HepG2 (cell line): ENCODE measurements at regions not wholly inside any gene's neighbourhood (a gene's known extent, or its start where the extent isn't known, plus 50 kb on each side); places are given as distances from the start of the nearest gene placed in this dataset.

Experiments
- ATAC-seq: fragments of 200-7000 bp; cut with Tn5 transposase; 3 replicates; pipeline ENCODE4 v1.9.1; 2020; ENCODE audit warnings: mild to moderate bottlenecking, moderate library complexity
- BruUV-seq: library from RNA; stranded (reverse); fragments of 400-500 nt; replicated peaks from 2 replicates; lab custom pipeline; 2021; lab: Mats Ljungman, UMichigan
- CTCF ChIA-PET: fragments of 300-600 bp; formaldehyde crosslinking; extraction: SDS; loops from one replicate; lab custom pipeline; 2021; ENCODE audit warnings: low total read pairs, inconsistent platforms, low intra/inter-chr PET ratio; lab: Yijun Ruan, JAX
- POLR2A ChIA-PET: fragments of 350-600 bp; sonication (Branson Sonifier 250); formaldehyde crosslinking; loops from one replicate; lab custom pipeline; 2020; ENCODE audit warnings: antibody characterized with exemption, inconsistent platforms; lab: Yijun Ruan, JAX
- DNase-seq: peaks from one replicate; pipeline ENCODE4 v3.0.0-alpha.2; 2015; ENCODE audit warnings: low spot score
- FAIRE-seq: peaks from 3 replicates; lab custom pipeline; 2011; peaks lifted over from hg19 to GRCh38; lab: Jason Lieb, UNC
- H2AFZ ChIP-seq: one replicate; pipeline ENCODE4 v1.6.1; 2011; ENCODE audit warnings: low read length, inconsistent platforms
- H3K27ac ChIP-seq: fragments of 300-600 bp; 3 replicates; pipeline ENCODE4 v1.8.0; 2011; ENCODE audit warnings: mixed run types, mild to moderate bottlenecking, mixed read lengths, low read length, inconsistent platforms; ENCODE audit not compliant: insufficient read depth; ENCODE audit errors: extremely low read length
- H3K27me3 ChIP-seq, 2 experiments: fragments of 200-600 bp in 1 of 2; 2 replicates in 1 of 2; 3 replicates in 1 of 2; pipeline versions ENCODE4 v1.6.0 to v1.8.0; 2011; ENCODE audit warnings: low read length in 2 of 2, mild to moderate bottlenecking in 2 of 2, moderate library complexity in 2 of 2, inconsistent platforms in 1 of 2; ENCODE audit not compliant: insufficient read depth in 2 of 2, control insufficient read depth in 1 of 2
- H3K36me3 ChIP-seq, 2 experiments: fragments of 200-600 bp in 1 of 2; replicated peaks in 1 of 2; 2 replicates in 1 of 2; 3 replicates in 1 of 2; pipeline versions ENCODE4 v1.5.1 to v1.8.0; 2011; ENCODE audit warnings: low read length in 2 of 2, inconsistent platforms in 1 of 2; ENCODE audit not compliant: insufficient read depth in 2 of 2, control insufficient read depth in 1 of 2
- H3K4me1 ChIP-seq: 2 replicates; pipeline ENCODE4 v1.5.1; 2012; ENCODE audit warnings: low read length, inconsistent platforms; ENCODE audit not compliant: insufficient read depth
- H3K4me2 ChIP-seq: 2 replicates; pipeline ENCODE4 v1.6.0; 2011; ENCODE audit warnings: low read depth, low read length, inconsistent platforms
- H3K4me3 ChIP-seq, 3 experiments: fragments of 200-600 bp in 1 of 3; sonication (generic), shearing (Covaris generic) in 1 of 3; replicated peaks in 1 of 3; 2 replicates each; pipeline ENCODE4 v1.5.1; 2011 to 2016; ENCODE audit warnings: low read length in 3 of 3, inconsistent platforms in 2 of 3, low read depth in 2 of 3, mild to moderate bottlenecking in 2 of 3, control low read depth in 1 of 3, mixed read lengths in 1 of 3; ENCODE audit not compliant: insufficient read depth in 1 of 3
- H3K79me2 ChIP-seq: one replicate; pipeline ENCODE4 v1.6.1; 2011; ENCODE audit warnings: low read length, inconsistent platforms; ENCODE audit not compliant: insufficient read depth
- H3K9ac ChIP-seq: 2 replicates; pipeline ENCODE4 v1.6.0; 2011; ENCODE audit warnings: mild to moderate bottlenecking, low read depth, low read length, inconsistent platforms; ENCODE audit not compliant: insufficient read depth
- H3K9me3 ChIP-seq: 2 replicates; pipeline ENCODE4 v1.5.1; 2012; ENCODE audit warnings: mild to moderate bottlenecking, low read length
- H4K20me1 ChIP-seq: 2 replicates; pipeline ENCODE4 v1.6.0; 2011; ENCODE audit warnings: inconsistent platforms, mild to moderate bottlenecking, low read length, moderate library complexity; ENCODE audit not compliant: insufficient read depth
- FUBP1 ChIP-seq: sonication (generic); formaldehyde crosslinking; IDR thresholded peaks from 2 replicates; pipeline ENCODE4 v1.5.1; 2020; ENCODE audit warnings: missing genetic modification reagents, mild to moderate bottlenecking, borderline replicate concordance
- MEIS2 ChIP-seq: sonication (generic); formaldehyde crosslinking; IDR thresholded peaks from 2 replicates; pipeline ENCODE4 v1.9.0; 2021; ENCODE audit warnings: mild to moderate bottlenecking, missing genetic modification reagents
- MLXIP ChIP-seq: sonication (generic); formaldehyde crosslinking; IDR thresholded peaks from 2 replicates; pipeline ENCODE4 v1.9.0; 2021; ENCODE audit warnings: missing genetic modification reagents, borderline replicate concordance
- NFAT5 ChIP-seq: sonication (generic); formaldehyde crosslinking; IDR thresholded peaks from 2 replicates; pipeline ENCODE4 v1.4.0; 2020; ENCODE audit warnings: missing genetic modification reagents
- SP2 ChIP-seq: sonication (generic); formaldehyde crosslinking; IDR thresholded peaks from 2 replicates; pipeline ENCODE4 v1.5.1; 2020; ENCODE audit warnings: mild to moderate bottlenecking, missing genetic modification reagents
- SPEN ChIP-seq: sonication (generic); formaldehyde crosslinking; IDR thresholded peaks from 2 replicates; pipeline ENCODE4 v1.5.1; 2020; ENCODE audit warnings: low read depth, mild to moderate bottlenecking, missing genetic modification reagents
- TBX3 ChIP-seq: fragments of 450-650 bp; IDR thresholded peaks from 2 replicates; pipeline ENCODE4 v1.6.1; 2017; ENCODE audit warnings: antibody characterized with exemption, mild to moderate bottlenecking, inconsistent platforms, borderline replicate concordance
- ZNF737 ChIP-seq: sonication (generic); formaldehyde crosslinking; IDR thresholded peaks from 2 replicates; pipeline ENCODE4 v1.5.0; 2020; ENCODE audit warnings: missing genetic modification reagents, mild to moderate bottlenecking, borderline replicate concordance
- WGBS: methylation state at CpG from one replicate; pipeline ENCODE4 v1.1.6; 2017; ENCODE audit warnings: low lambda C conversion rate; 5-methylcytosine and 5-hydroxymethylcytosine counted together
- in situ Hi-C: cut with HindIII; loops from 2 replicates; pipeline ENCODE4 v1.10.0; 2017; ENCODE audit warnings: low pct_unique_long_range_greater_than_20kb; ENCODE audit not compliant: extremely low pct_ligation_motif_present
- intact Hi-C: fragments of 100-400 bp; cut with micrococcal nuclease; formaldehyde crosslinking; loops from one replicate; pipeline ENCODE4 v1.10.0; 2022; ENCODE audit not compliant: unreplicated experiment

GRCh38 chr12:131506426-131506825, 204.5 kb upstream of the SFSWAP start:
- H3K27me3 ChIP-seq, result peaks cover 3 to 32% of the 10 kb centered on the region in 2 experiments; a peak in 4 of 5 replicates
- 15% methylated on average over 5 of the region's 6 CpGs for WGBS
- ChIA-PET POLR2A (no interaction called here), CTCF (no interaction called here)
- no peaks in the 10 kb centered on the region for H3K9me3 ChIP-seq
- in situ Hi-C loops (no loop called here), intact Hi-C loops (no loop called here)
- BruUV-seq, result no TSS peak
- no peak overlapping the region for H3K9ac ChIP-seq
- FAIRE-seq (no peak), DNase-seq (no peak), ATAC-seq (no peak)
- H3K36me3 ChIP-seq, result no peaks in the 10 kb centered on the region
- no peaks in the 10 kb centered on the region for H3K4me1 ChIP-seq
- no peak overlapping the region for H3K27ac ChIP-seq
- H3K79me2 ChIP-seq, result no peaks in the 10 kb centered on the region
- H4K20me1 ChIP-seq, result no peaks in the 10 kb centered on the region
- no peak for TF ChIP-seq MLXIP
- H3K4me2 ChIP-seq, result no peak overlapping the region
- no peak overlapping the region for H2AFZ ChIP-seq
- H3K4me3 ChIP-seq, result no peak overlapping the region

GRCh38 chr12:131507094-131507493, 203.8 kb upstream of the SFSWAP start:
- Histone ChIP-seq H2AFZ (no peak overlapping the region), H3K4me1 (no peaks in the 10 kb centered on the region), H3K79me2 (no peaks in the 10 kb centered on the region), H4K20me1 (no peaks in the 10 kb centered on the region), H3K9me3 (no peaks in the 10 kb centered on the region), H3K9ac (no peak overlapping the region), H3K4me2 (no peak overlapping the region), H3K27ac (no peak overlapping the region), H3K36me3 (no peaks in the 10 kb centered on the region), H3K27me3 (peaks cover 4 to 27% of the 10 kb centered on the region in 2 experiments; a peak in 3 of 5 replicates), H3K4me3 (no peak overlapping the region)
- intact Hi-C loops, result no loop called here
- CTCF ChIA-PET, result no interaction called here
- ATAC-seq (no peak), DNase-seq (no peak), FAIRE-seq (no peak)
- POLR2A ChIA-PET, result no interaction called here
- BruUV-seq, result no TSS peak
- in situ Hi-C loops, result no loop called here
- WGBS, result 15% methylated on average over 4 of the region's 4 CpGs
- no peak for TF ChIP-seq ZNF737
- TF ChIP-seq TBX3, result no peak
- no peak for TF ChIP-seq NFAT5 (CRISPR knock-in tag)
- TF ChIP-seq MEIS2, result no peak
- TF ChIP-seq SPEN (CRISPR knock-in tag), result no peak
- TF ChIP-seq FUBP1 (CRISPR knock-in tag), result no peak
- no peak for TF ChIP-seq SP2 (CRISPR knock-in tag)
